ENCODE measurements at regions not wholly inside any gene's neighbourhood (a gene's known extent, or its start where the extent isn't known, plus 50 kb on each side); places are given as distances from the start of the nearest gene placed in this dataset.

DNA sequence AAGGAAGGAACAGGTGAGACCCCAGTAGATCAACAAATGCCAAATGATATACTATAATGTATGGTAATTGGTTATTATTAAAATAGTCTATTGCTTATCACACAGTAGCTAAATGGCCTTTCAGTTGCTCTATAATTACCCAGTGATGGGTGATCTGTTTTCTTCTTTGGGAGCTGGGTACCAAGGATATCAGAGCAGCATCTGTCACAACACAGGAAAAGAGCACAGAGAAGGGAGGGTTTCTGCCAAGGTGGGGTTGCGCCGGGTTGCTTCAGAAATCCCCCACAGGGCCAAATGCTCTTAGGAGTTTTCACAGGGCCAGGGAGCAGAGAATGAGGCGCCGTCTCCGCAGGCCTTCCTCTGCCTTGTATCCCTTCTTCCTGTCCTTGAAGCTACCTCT lies 469.4 kb downstream of the INSC start:
- no peak for DNase-seq (ENCODE audit: low spot score)

DNA sequence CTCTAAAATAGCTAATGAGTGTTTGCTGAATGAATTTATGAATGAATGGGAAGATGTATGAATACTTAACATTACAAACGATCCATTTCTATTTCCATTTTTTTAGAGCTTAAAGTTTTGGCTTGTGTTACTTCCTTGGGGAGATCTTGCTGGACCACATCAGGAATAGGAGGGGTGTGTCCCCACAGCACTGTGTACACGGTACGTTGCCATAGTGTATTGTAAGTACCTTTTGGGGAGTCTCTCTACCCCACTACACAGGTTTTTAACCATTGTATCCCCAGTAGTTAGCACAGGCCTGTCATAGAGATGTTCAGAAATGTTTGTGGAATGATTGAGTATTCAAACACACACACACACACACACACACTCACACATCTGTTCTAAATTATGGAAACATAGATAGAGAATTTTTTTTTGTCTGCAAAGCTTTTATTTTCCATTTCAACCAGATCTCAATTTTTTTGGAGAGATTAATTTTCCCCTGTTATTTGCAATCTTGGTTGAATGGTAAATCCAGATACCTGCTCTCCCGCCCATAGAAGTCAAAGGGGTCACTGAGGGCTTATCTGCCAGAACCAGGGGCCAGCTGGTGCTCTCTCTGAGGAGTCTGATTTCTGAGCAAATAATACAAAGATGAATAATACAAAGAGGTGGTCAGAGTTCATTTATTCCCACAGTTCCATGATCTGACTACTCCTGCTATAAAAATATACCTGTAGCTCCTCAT lies 471.0 kb downstream of the INSC start:
- no peak for DNase-seq (ENCODE audit: low spot score)

- DNase-seq (ENCODE audit: low spot score): no peak
Observed at GRCh38 chr11:15586741-15587473, 472.2 kb downstream of the INSC start.

GRCh38 chr11:15589070-15589626 lies 474.4 kb downstream of the INSC start:
- no peak for DNase-seq (ENCODE audit: low spot score)

DNA sequence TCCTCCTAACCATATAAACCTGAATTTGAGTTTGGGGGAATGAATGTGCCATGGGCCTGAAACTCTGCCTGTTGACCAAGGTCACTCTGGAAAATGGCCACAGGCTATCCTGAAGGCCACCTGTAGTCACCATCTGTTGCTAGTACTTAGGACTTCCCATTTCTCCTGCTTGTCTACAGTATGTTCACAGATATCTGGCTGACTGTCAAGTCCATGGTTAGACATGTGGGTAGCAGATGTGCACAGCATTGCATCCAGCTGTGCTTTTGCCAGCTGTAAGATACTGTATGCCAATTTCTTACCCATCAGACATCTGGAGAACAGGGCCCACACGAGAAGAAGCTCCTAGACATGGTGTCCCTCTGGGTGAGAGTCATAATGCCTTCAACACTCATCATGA lies 475.4 kb downstream of the INSC start:
- no peak for DNase-seq (ENCODE audit: low spot score)

DNA sequence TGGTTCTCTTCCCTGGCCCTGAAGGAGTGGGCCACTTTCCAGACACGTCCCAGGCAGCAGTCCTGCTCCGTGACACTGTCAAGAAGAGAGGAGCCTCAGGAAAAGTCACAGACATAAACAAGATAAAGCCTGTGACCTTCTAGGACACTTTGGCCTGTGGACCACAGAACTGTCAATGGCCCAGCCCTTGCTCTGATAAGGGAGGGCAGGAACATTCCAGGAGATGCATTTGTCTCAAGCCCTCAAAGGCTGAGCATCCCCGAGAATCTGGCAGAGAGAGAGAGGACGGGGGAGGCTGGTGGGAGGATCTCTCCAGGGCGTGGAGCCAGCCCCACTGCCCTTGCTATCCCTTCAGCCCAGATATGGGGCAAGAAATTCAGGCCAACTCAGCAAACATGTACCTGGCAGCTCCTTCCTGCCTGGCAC lies 476.4 kb downstream of the INSC start:
- no peak for DNase-seq (ENCODE audit: low spot score)

DNA sequence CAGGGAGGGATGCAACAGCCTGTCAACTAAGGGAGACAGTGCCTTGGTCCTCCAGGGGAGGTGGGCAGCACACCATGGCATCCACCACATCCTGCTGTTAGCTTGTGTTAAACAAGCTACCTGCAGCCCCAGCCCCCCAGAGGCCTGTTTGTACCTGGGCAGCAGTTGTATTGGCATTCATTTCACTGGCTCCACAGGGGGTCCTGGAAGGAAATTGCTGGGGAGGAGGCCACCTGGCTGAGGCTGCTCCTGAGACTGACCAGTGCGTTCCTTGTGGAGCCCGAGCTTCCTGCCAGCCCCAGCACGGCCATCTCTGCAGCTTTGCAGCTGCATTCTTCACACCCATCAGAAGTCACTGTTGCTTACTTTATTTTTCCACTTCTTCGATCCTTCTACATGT lies 479.9 kb downstream of the INSC start:
- DNase-seq (ENCODE audit: low spot score): no peak

DNA sequence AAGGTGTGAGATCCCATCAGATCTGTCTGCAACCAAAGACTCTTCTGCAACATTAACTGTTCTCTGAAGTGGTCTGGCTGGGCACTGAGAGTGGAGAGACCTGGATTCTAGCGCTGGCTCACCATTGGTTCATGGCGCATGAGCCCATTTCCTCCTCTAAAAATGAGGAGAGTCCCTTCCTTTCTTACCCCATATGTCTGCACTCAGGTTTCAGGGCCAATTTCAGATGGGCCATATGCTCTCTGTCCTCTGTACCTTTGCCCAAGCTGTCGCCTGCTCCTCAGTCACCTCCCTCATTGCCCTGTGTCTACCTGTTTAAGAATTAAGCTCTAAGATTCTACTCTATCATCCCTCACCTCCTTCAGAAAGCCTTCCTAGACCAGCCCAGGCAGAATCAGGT lies 484.7 kb downstream of the INSC start:
- no peak for DNase-seq (ENCODE audit: low spot score)

- DNase-seq (ENCODE audit: low spot score): no peak
Observed at GRCh38 chr11:15602047-15602446, 487.3 kb downstream of the INSC start.

DNA sequence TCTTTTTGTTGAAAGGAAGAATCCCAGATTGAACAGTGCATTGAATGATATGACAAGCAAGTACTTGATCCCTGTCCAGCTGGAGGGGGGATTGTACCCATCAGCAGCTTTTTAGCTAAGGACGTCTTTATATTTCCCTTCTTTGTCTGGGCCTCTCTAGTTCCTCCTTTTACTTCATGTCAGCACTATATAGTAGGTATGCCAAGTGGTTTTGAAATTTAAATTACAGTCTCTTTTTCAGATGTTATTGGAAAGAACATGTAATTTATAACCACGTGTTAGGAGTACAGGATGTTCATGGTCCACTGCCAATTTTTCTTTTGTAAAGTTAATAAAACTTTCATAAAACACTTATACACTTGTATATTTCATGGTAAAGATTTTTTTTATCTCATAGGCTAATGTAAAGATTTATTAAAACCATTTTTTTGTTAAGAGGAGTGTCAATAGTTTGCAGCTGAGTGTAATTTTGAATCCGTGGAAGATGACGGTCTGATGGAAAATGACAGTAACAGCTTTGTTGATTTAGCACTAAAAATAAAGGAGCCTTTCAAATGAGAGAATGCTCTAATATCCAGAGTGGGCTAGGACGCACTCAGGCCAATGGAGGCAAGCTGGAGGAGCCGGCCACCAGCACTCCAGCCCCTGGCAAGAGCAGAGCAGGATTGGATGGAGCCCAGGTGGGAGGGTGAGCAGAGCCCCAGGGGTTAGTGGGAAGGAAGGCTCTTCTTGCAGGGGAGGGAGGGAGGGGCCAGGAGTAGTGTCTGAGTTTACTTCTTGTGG lies 488.3 kb downstream of the INSC start:
- peak; percentile 35 for DNase-seq (ENCODE audit: low spot score)

GRCh38 chr11:15605094-15605493 lies 490.4 kb downstream of the INSC start:
- no peak for DNase-seq (ENCODE audit: low spot score)

DNA sequence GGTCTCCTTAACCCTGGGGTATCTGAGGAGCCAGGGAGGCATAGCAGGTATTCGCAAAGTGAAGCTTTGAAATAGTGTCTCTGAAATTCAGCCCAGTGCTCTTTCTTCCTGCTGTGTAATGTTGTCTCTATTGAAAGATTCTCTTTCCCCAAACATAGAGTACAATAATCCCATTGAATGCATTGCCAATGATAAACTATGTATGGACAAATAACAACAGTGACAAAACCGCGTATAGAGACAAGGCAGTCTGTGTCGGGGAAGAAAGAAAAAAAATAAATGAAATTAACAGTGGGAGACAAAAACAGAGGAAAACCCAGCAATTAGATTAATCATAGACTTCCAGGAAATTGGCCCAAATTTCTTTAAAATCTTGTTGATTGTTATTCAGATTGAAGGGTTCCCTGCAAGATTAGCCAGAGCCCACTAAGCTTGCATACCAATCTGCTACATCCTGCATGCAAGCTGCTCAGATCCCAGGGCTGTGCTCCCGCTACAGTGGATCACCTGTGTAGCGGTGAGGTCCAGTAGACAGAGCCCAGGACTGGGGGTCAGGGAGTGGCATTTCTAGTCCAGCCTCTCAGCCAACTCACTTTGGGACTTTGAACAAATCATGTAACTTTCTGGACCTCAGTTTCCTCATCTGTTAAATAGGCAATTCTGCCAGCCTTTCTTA lies 492.8 kb downstream of the INSC start:
- DNase-seq (ENCODE audit: low spot score): peak; percentile 87

GRCh38 chr11:15609445-15609844 lies 494.7 kb downstream of the INSC start:
- DNase-seq (ENCODE audit: low spot score): no peak

GRCh38 chr11:15610881-15611280 lies 496.2 kb downstream of the INSC start:
- no peak for DNase-seq (ENCODE audit: low spot score)

DNA sequence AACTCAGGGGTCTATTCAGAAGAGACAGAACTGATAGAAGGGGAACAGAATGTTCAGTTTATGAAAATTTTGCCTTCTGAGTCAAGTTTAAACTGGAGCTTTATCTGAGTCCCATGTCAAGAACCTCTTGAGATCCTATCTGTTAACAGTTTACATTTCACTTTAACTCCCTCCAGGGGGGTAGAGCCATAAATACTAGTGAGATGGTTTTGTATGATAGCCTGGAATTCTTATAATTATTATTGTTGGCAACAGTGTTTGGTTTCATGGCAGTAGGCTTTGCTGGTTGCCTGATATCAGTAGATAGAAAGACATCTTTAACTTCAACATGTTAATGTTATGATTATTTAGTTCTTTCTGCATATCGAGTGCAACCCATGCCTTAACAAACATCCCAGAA lies 498.5 kb downstream of the INSC start:
- no peak for DNase-seq (ENCODE audit: low spot score)

- DNase-seq (ENCODE audit: low spot score): no peak
Observed at GRCh38 chr11:15613789-15614188, 499.1 kb downstream of the INSC start.

DNA sequence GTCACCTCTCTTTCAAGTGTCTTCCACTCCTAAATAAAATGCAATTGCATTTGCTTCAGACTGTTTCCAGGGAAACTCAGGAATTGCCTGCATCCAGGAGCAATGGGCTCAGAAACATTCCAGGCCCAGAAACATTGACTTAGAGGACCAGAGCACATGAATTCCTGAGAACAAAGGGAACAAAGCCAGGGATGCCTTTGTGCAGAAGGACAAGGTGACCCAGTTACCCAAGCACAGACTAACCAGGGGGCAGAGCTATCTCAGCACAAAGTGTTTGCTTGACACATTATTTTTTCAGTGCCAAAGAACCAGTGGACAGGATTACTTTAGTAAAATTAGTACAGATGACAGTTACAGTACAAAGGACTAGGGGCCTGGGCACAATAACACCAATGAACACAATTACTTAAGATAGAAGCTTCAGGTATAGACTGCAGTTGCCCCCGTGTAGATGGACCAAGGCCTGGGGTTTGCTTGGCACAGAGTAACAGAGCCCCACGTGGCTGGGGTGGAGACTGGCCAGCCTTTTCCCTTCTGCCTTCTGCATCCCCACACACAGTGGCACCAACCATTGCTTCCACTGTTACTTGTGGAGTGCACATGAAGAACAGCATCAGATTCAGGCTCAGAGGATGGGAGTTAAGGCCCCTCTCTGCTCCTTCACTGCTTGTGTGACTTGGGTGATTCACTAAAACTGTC lies 500.8 kb downstream of the INSC start:
- DNase-seq (ENCODE audit: low spot score): no peak

GRCh38 chr11:15616130-15617105 lies 501.7 kb downstream of the INSC start:
- no peak for DNase-seq (ENCODE audit: low spot score)

DNA sequence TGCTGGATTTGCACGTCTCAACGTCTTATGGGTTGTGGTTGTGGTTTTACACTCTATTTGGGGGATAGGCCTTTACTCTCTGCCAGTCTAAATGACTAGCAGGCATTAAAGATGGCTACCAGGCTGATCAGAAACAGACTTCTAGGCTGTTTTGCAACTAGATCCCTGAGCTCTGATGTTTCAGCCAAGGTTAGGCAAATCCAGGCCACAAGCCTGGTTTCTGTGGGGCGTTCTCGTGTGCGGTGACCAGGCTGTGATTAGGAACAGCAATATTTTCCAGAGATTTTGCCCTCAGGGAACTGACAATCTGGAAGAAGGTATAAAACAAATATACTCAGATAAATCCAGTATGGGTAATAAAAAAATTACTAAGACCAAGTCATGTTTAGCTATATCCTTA lies 502.4 kb downstream of the INSC start:
- no peak for DNase-seq (ENCODE audit: low spot score)

DNA sequence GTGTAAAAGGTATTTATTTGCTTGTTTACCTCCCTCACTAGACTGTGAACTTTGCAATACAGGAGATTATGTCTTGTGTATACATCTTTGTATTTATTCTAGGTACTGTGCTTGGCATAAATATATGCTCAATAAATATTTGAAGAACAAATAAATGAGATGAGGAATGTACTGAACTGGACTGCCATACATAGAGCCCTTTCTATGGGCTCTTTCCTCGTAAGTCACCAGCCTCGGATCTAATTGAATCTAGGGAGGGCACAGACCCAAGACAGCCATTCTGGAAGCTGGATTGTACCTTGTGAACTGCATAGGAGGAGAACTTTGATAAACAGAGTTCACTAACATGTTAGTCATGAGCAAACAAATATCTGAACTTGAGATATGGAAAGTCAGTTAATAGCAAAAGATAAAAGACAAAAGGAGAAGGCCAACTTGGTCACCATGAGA lies 503.9 kb downstream of the INSC start:
- no peak for DNase-seq (ENCODE audit: low spot score)

All from COLO829 (cell line).